Stimulated activated CD4-positive, alpha-beta T cell treated with anti-CD3 and anti-CD28 coated beads, TNF-alpha, amount 100 ng/mL, for 4 hours (primary cell): ENCODE measurements at regions not wholly inside any gene's neighbourhood (a gene's known extent, or its start where the extent isn't known, plus 50 kb on each side); places are given as distances from the start of the nearest gene placed in this dataset.
"Not testable (repeated sequence)": the region's sequence is repeated elsewhere in the genome, so short reads cannot be mapped to it uniquely, and the experiment has no call there.

ENCODE experiments used
- DNase-seq, 3 experiments: peaks; one replicate each; pipeline ENCODE4 v3.0.0-alpha.2; 2020; ENCODE audit warnings: low read depth in 3 of 3

- DNase-seq, result no peak
Observed at GRCh38 chr16:10314317-10314716, 71.5 kb upstream of the ATF7IP2 start.

- no peak for DNase-seq
Observed at GRCh38 chr16:10314811-10315210, 71.0 kb upstream of the ATF7IP2 start.

DNA sequence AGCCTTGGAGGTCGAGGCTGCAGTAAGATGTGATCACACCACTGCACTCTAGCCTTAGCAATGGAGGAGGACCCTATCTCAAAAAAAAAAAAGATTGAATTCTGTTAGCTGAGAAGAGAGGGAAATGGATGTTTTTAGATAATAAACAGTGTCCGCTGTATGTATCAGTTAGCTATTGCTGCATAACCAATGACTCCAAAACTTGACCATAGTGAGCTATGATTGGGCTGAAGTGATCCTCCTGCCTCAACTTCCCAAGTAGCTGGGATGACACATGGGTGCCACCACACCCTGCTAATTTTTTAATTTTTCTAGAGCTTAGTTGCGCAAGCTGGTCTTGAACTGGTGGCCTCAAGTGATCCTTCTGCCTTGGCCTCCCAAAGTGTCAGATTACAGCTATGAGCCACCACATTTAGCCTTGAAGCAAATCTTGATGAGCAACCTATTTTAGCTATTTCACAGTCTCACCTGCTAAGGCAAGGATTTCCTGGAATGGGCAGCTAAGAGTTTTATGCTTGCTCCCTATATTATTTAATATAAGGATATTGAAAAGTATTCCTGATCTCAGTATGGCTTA, 68.3 kb upstream of the ATF7IP2 start:
- DNase-seq, result no peak

DNA sequence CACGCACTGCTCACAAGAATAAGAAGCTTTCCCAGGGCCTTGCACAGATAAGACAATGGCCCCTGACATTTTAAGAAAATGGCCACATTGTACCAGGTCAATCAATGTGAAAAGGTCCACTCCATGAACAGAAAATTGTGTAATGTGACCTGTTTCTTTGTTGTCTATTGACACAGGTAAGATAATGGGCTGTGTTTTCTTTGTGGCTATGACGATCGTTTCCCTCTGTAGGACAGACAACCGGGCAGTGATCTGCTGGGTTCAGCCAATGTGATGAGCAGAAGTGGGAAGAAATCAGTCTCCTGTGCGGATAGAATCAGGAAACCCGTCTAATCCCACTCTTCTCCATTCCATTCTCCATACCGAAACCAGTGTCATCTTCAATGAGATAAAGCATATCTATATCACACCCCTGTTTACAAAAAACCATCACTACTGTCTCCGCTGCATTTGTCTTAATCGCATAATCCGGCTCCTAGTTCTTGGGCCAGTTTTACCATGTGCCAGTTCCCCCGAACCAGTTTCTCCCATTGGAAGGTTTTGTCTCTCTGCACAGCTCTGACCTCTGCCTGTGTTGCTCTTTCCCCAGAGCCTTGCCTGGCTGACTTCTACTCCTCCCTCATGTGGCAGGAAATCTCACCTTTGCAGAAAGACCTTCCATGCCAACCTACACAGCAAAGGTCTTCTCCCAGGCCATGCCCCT, 66.9 kb upstream of the ATF7IP2 start:
- no peak for DNase-seq

DNA sequence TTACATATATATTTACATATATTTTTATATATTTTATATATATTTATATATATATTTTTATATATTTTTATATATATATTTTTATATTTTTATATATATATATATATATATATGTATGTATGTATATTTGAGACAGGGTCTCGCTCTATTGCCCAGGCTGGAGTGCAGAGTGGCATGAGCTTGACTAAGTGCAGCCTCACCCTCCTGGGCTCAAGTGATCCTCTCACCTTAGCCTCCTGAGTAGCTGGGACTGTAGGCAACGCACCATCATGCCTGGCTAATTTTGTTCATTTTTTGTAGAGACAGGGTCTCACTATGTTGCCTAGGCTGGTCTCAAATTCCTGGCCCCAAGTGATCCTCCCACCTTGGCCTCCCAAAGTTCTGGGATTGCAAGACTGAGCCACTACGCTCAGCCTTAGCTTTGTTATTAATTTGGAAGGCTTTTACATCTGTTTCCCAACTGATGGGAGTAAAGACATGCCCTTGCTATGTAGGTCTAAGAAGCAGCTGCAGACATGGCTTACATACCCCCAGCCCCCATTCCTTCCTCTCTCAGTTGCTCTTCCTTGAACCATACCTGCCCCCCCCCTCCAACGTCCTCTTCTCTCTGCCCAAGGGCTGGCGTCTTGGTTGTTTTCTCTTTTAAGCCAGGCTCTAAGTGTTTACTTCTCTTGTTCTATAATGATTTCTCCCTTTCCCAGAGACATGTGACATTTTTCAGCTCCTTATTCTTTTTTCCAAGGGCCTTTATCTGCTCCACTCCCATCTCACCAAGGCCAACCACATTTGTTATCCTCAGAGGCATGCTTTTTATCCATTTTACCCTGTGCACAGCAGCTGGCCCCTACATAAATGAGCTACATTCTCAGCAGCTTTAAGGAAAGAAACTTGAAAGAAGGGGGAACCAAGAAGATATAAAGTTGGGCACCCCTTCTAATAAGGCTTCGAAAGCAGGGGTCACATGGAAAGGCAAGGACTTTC, 64.2 kb upstream of the ATF7IP2 start:
- no peak for DNase-seq

- no peak for DNase-seq
Observed at GRCh38 chr16:10322723-10323527, 62.9 kb upstream of the ATF7IP2 start.

GRCh38 chr16:10323528-10323869, 62.4 kb upstream of the ATF7IP2 start:
- no peak for DNase-seq

DNA sequence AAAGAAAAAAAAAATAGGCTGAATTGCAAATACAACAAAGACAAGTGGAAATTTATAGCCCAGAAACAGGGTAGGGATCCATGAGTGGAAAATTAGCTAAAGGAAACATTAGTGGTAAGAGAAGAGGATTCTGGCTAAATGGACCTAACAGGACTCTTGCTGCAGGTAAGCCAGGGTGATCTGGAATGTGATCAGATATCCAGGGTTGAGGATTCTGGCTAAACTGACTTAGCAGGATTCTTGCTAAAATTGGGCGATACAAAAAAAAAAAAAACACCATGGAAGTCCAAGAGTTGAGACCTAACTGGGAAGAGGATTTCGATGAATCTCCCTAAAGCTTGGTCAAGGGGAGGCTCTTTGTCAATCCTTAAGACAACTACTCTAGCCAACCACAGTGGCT, 61.7 kb upstream of the ATF7IP2 start:
- DNase-seq, result no peak

- DNase-seq, result no peak
Observed at GRCh38 chr16:10325783-10326543, 59.9 kb upstream of the ATF7IP2 start.

- no peak for DNase-seq
Observed at GRCh38 chr16:10326647-10327046, 59.2 kb upstream of the ATF7IP2 start.

DNA sequence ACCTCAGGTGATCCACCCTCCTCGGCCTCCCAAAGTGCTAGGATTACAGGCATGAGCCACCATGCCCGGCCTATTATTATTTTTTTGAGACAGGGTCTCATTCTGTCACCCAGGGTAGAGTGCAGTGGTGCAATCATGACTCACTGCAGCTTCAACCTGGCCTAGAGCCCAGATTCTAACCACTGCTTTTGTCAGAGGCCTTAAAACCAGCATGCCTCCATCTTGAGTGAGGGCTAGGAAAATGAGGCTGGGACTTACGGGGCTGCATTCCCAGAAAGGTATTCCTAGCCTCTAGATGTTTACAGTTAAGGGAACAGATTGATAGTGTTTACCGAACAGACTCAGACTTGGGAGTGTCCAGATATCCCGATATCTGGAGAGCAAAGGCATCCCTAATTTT, 57.6 kb upstream of the ATF7IP2 start:
- not testable (repeated sequence) for DNase-seq

GRCh38 chr16:10332241-10332640, 53.6 kb upstream of the ATF7IP2 start:
- DNase-seq, result no peak

DNA sequence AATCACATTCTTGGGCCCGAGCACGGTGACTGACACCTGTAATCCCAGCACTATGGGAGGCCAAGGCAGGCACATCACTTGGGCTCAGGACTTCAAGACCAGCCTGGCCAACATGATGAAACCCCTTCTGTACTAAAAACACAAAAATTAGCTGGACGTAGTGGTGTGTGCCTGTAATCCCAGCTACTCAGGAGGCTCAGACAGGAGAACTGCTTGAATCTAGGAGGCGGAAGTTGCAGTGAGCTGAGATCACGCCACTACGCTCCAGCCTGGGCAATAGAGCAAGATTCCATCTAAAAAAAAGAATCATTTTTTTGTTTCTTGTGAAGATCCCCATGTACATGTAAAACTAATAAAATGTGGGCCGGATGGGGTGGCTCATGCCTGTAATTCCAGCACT, 53.1 kb upstream of the ATF7IP2 start:
- no peak for DNase-seq

- no peak for DNase-seq
Observed at GRCh38 chr16:10333321-10334032, 52.4 kb upstream of the ATF7IP2 start.

- no peak for DNase-seq
Observed at GRCh38 chr16:10335681-10336080, 50.2 kb upstream of the ATF7IP2 start.
